GM19328 (cell line): ENCODE measurements at regions not wholly inside any gene's neighbourhood (a gene's known extent, or its start where the extent isn't known, plus 50 kb on each side); places are given as distances from the start of the nearest gene placed in this dataset.
"Not testable (repeated sequence)": the region's sequence is repeated elsewhere in the genome, so short reads cannot be mapped to it uniquely, and the experiment has no call there.

ENCODE experiments used
- ATAC-seq: cut with Tn5 transposase; IDR thresholded peaks from one replicate; pipeline ENCODE4 v1.9.1; 2021; ENCODE audit warnings: mild to moderate bottlenecking, moderate library complexity; ENCODE audit not compliant: unreplicated experiment

- ATAC-seq: no peak
These were observed 54.4 kb upstream of the JAK1 start for GRCh38 chr1:65020774-65021173.

DNA sequence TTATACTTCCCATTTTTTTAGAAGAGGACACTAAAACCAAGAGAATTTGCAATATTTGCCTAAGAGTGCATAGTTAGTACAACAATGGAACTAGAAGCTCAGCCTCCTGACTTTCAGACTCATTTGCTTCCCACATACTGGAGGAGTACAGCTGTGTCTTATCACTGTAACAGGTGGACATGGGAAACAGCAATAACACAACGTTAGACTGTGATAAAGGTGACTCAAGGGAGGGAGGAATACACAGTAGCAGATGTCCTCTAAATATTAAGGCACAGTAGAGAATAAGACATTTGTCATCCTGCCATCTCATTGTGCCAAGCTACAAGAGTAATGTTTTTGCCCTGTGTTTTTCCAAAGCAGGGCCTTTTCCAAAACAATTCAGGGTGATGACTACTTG, 55.4 kb upstream of the JAK1 start:
- ATAC-seq: no peak

DNA sequence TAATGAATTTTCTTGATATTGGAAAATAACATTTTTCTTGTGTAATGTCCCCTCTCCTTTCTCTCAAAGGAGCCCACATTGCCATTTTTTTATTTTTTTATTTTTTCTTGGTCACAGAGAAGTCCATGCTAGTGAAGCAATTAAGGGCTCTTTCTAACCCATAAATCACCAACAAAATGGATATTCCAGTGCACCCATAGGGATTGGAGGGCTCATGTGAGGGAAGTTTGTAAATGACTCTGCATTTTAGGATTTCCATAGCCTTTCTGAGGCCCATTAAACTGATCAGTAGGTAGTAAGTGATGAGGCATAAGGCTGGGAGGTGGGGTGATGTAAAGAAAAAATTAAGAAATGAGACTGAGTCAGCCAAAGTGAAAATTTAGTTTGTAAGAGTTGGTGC, 55.9 kb upstream of the JAK1 start:
- no peak for ATAC-seq

DNA sequence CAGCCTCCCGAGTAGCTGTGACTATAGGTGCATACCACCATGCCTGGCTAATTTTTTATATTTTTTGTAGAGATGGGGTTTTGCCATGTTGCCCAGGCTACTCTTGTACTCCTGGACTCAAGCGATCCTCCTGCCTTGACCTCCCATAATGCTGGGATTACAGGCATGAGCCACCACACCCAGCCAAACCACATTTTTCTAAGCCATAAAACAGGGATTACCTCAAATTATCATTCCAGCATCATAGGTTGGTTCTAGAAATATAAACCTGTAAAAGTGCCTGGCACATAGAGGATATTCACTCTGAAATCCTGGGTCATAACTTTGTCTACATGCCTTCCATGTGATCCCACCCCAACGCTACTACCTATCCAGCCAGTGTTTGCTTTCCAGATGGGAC, 59.4 kb upstream of the JAK1 start:
- ATAC-seq: no peak

GRCh38 chr1:65026235-65026634, 59.9 kb upstream of the JAK1 start:
- ATAC-seq: no peak

DNA sequence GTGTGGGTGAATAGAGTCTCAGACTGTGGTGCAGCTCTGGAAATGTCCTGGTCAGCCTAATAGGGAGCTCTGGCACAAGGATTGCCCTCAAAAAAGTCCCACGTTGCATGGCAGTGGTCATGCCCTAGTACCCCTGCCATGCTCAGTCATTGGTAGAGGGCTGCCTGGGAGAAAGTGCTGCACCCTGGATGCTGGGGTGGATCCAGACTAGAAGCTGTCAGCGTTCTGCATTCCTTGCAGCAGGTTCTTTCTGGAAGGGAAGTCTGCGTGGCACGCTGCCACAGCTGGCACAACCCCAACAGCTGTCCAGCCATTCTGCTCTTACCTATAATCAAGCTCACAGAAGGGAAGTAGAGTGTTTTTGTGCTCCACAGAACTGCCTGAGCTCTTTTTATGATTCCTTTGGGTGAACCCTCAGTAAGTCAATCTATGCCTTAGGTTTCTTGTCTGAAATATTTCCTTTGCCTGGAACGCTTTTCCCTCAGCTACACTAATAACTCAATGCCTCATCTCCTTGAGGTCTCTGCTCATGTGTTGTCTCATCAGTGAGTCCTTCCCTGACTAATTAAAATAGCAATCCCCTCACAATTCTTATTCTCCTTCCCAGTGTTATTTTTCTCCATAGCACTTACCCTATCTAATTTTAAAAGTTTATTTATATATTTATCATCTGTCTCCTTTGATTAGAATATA, 61.5 kb upstream of the JAK1 start:
- no peak for ATAC-seq

DNA sequence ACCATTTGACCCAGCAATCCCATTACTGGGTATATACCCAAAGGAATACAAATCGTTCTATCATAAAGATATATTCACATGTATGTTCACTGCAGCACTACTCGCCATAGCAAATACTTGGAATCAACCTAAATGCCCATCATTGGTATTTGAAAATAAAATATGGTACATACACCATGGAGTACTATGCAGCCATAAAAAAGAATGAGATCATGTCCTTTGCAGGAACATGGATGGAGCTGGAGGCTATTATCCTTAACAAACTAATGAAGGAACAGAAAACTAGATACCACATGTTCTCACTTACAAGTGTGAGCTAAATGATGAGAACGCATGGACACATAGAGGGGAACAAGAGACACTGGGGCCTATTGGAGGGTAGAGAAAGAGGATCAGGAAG, 63.1 kb upstream of the JAK1 start:
- ATAC-seq: not testable (repeated sequence)

DNA sequence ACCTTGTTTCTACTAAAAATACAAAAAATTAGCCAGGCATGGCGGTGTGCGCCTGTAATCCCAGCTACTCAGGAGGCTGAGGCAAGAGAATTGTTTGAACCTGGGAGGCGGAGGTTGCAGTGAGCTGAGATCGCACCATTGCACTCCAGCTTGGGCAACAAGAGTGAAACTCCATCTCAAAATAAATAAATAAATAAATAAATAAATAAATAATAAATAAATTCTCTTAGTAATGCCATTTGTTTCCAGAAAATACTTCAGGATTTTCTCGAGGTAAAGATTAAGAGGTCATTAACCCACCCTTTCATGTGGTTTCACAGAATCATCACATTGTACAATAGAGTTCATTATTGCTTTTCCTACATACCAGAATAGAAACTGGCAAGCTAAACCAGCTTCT, 68.5 kb upstream of the JAK1 start:
- not testable (repeated sequence) for ATAC-seq

DNA sequence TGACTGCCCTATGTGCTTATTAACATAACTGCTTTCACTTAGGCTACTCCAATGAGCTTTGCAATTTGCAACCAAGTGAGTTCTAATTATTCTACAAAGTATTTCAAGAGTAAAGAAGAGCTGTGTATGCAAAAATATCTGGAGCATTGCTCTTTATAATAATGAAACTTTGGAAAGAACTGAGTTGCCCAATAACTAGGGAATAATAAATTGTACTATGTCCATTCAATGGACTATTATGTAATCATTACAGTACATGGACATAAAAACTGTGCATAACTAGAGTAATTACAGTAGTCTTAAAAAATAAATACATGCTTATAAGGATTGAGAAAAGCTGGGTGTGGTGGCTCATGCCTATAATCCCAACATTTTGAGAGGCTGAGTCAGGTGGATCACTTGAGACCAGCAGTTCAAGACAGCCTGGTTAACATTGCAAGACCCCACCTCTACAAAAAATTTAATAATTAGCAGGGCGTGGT, 70.3 kb upstream of the JAK1 start:
- ATAC-seq: no peak

DNA sequence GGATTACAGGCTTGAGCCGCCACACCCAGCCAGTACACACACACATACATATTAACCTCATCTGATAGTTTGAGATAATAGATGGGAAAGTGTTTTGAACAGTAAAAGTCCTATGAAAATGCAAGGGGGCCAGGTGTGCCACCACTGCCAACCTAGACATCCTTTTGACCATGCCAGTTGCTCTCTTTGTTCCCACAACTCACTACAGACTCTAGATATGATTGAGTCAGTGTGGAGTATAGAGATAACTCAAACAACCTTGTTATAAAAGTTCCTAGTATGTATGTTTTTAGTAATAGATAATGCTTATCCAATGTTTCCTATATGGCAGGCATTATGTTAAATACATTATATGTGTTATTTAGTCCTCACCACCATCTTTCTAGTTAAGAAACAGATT, 72.7 kb upstream of the JAK1 start:
- no peak for ATAC-seq

- no peak for ATAC-seq
These were observed 73.2 kb upstream of the JAK1 start for GRCh38 chr1:65039508-65039907.

DNA sequence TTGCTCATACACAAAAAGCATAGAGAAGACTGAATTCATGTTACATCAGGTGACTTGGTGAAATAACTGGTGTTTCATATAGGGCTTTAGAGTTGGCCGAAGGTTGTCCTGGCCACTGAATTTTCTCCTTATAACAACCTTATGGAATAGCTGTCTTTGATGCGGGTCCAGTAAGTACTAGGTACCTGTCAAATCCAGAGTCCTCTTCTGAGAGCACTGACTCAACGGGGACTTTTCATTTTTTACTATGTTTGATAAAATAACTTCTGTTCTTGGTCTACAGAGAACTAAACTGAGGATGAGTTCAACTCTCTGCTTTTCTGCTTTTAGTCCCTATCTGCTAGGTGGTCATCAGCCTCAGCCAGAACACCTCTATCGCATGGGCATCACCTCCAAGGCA, 76.1 kb upstream of the JAK1 start:
- no peak for ATAC-seq

DNA sequence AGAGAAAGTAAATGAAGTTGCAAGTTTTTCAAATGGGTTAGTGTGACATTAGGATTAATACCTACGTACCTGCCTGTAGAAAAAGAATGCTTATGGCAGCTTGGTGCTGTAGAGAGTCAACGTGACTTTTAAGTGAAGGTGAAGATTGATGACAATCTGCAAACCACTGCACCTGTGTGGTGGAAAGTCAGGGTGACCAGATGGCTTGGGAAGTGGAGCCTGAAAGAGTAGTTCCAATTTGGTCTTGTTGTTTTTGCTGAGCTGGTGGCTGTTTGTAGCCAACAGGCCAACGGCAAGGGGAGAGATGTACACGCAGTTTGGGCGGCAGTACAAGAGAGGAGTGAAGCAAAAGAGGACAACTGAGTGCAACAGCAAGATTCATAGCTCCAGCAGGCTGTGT, 78.1 kb upstream of the JAK1 start:
- no peak for ATAC-seq

DNA sequence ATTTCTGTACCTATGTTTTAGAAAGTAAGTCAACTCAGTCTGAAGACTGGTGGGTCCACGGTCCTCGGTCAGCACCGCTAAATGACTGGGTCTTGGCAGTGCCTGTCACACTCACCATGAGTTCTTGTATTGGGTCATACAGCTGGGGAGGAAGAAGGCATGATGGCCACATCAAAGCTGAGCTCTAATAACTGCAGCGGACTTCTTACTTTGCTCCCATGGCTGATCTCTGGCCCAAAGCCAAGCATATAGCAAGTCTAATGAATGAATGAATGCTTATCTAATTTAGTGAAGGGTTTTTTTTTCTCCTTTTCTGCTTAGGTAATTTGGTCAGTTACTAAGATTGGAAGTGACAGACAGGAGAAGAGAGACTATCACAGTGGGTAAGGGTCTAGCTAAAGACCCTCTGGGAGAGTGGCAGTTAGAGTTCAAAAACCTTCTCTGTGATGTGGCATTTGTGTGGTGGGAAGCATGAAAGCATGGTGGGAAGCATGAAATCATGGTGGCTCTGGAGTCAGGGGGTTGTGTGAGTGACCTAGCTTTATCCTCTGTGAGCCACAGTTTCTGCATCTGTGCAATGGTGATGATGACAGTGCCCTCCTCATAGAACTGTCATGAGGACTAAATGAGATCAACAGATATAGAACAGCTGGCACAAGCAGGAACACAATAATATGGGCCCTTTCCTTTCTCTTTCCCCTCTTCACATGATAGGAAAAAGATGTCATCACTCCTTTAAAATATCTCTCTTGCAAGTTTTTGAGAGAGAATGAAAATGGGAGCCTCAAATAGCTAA, 78.9 kb upstream of the JAK1 start:
- ATAC-seq: no peak

GRCh38 chr1:65048335-65048734, 82.0 kb upstream of the JAK1 start:
- ATAC-seq: no peak

- no peak for ATAC-seq
These were observed 83.8 kb upstream of the JAK1 start for GRCh38 chr1:65049941-65050713.

GRCh38 chr1:65050735-65051134, 84.4 kb upstream of the JAK1 start:
- no peak for ATAC-seq

GRCh38 chr1:65054481-65054880, 88.1 kb upstream of the JAK1 start:
- no peak for ATAC-seq

DNA sequence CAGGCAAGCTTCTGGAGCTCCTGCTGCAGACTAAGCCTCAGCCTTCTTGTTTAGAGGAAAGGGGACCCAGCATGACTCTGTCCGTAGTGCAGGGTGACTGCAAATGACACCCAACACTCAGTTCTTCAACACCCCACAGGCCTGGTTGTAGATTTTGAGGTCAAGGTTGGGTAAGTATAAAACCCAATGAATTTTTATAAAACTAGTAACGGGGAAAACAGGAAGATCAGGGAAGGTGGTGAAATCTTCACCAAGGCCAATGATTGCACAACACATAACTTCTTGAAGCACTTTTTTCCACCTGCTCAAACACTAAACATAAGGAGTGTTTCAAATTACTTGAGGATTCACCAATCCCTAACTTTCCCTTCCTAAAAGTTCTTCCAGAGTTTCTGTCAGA, 89.4 kb upstream of the JAK1 start:
- no peak for ATAC-seq

GRCh38 chr1:65056234-65056633, 89.9 kb upstream of the JAK1 start:
- ATAC-seq: no peak

- ATAC-seq: no peak
These were observed 90.5 kb upstream of the JAK1 start for GRCh38 chr1:65056866-65057265.
